HEK293 (cell line): ENCODE measurements at regions not wholly inside any gene's neighbourhood (a gene's known extent, or its start where the extent isn't known, plus 50 kb on each side); places are given as distances from the start of the nearest gene placed in this dataset.

ENCODE experiments used
- CTCF ChIA-PET: fragments of 350-600 bp; formaldehyde crosslinking; extraction: SDS; loops from one replicate; lab custom pipeline; 2021; ENCODE audit warnings: antibody characterized with exemption; lab: Yijun Ruan, JAX
- POLR2A ChIA-PET: fragments of 300-600 bp; formaldehyde crosslinking; extraction: SDS; loops from one replicate; lab custom pipeline; 2020; ENCODE audit warnings: antibody characterized with exemption, inconsistent platforms; lab: Yijun Ruan, JAX
- H3K27ac ChIP-seq: fragments of 200-500 bp; sonication (Bioruptor generic); 2 replicates; pipeline ENCODE4 v1.5.1; 2014; ENCODE audit warnings: low read depth, low read length, control low read depth, inconsistent platforms; ENCODE audit errors: extremely low read depth
- H3K36me3 ChIP-seq, 2 experiments: fragments of 200-500 bp in 1 of 2; sonication (Bioruptor generic) in 1 of 2; 1 replicate in 1 of 2; 2 replicates in 1 of 2; pipeline ENCODE4 v1.5.1; 2014 to 2017; ENCODE audit warnings: inconsistent platforms in 2 of 2, low read length in 2 of 2; ENCODE audit not compliant: control insufficient read depth in 2 of 2, insufficient read depth in 1 of 2
- H3K4me1 ChIP-seq: fragments of 200-500 bp; sonication (Bioruptor generic); 2 replicates; pipeline ENCODE4 v1.5.1; 2014; ENCODE audit warnings: mild to moderate bottlenecking, low read length, inconsistent platforms; ENCODE audit not compliant: control insufficient read depth, insufficient read depth
- H3K4me3 ChIP-seq: 2 replicates; pipeline ENCODE4 v1.5.1; 2011; ENCODE audit warnings: low read depth, mild to moderate bottlenecking, control low read depth, low read length, moderate library complexity
- H3K9me3 ChIP-seq: fragments of 200-500 bp; sonication (Bioruptor generic); 2 replicates; pipeline ENCODE4 v1.5.1; 2014; ENCODE audit warnings: low read depth, low read length, inconsistent platforms; ENCODE audit not compliant: control insufficient read depth, insufficient read depth
- AEBP2 ChIP-seq: fragments of 450-650 bp; formaldehyde crosslinking; IDR thresholded peaks from 2 replicates; pipeline ENCODE4 v1.5.1; 2016; ENCODE audit warnings: missing biosample characterization, missing genetic modification characterization, borderline replicate concordance
- ATF2 ChIP-seq: fragments of 450-650 bp; formaldehyde crosslinking; IDR thresholded peaks from 2 replicates; pipeline ENCODE4 v1.5.1; 2016; ENCODE audit warnings: missing biosample characterization, missing genetic modification characterization, low read depth
- MEIS1 ChIP-seq: sonication (generic); formaldehyde crosslinking; IDR thresholded peaks from 2 replicates; pipeline ENCODE4 v1.8.1; 2022; ENCODE audit warnings: missing genetic modification reagents, mild to moderate bottlenecking, borderline replicate concordance
- MZF1 ChIP-seq: fragments of 450-650 bp; formaldehyde crosslinking; IDR thresholded peaks from 2 replicates; pipeline ENCODE4 v1.5.1; 2017; ENCODE audit warnings: missing biosample characterization, missing genetic modification characterization, borderline replicate concordance
- PATZ1 ChIP-seq: fragments of 450-650 bp; formaldehyde crosslinking; IDR thresholded peaks from 2 replicates; pipeline ENCODE4 v1.5.1; 2016; ENCODE audit warnings: missing biosample characterization, missing genetic modification characterization
- REPIN1 ChIP-seq: fragments of 450-650 bp; formaldehyde crosslinking; IDR thresholded peaks from 2 replicates; pipeline ENCODE4 v1.5.1; 2017; ENCODE audit warnings: missing biosample characterization, missing genetic modification characterization, low read depth
- SCRT1 ChIP-seq: fragments of 450-650 bp; formaldehyde crosslinking; IDR thresholded peaks from 2 replicates; pipeline ENCODE4 v1.5.1; 2016; ENCODE audit warnings: missing biosample characterization, missing genetic modification characterization, borderline replicate concordance
- SP3 ChIP-seq: fragments of 450-650 bp; formaldehyde crosslinking; IDR thresholded peaks from 2 replicates; pipeline ENCODE4 v1.5.1; 2016; ENCODE audit warnings: missing biosample characterization, missing genetic modification characterization
- YY2 ChIP-seq: fragments of 450-650 bp; formaldehyde crosslinking; IDR thresholded peaks from 2 replicates; pipeline ENCODE4 v1.5.1; 2016; ENCODE audit warnings: missing biosample characterization, missing genetic modification characterization
- ZBTB1 ChIP-seq: fragments of 450-650 bp; formaldehyde crosslinking; IDR thresholded peaks from 2 replicates; pipeline ENCODE4 v1.5.1; 2016; ENCODE audit warnings: missing biosample characterization, missing genetic modification characterization
- ZBTB48 ChIP-seq: fragments of 450-650 bp; formaldehyde crosslinking; IDR thresholded peaks from 2 replicates; pipeline ENCODE4 v1.5.1; 2016; ENCODE audit warnings: missing biosample characterization, missing genetic modification characterization
- ZBTB8A ChIP-seq: fragments of 450-650 bp; formaldehyde crosslinking; IDR thresholded peaks from 2 replicates; pipeline ENCODE4 v1.5.1; 2016; ENCODE audit warnings: missing biosample characterization, missing genetic modification characterization
- ZFP3 ChIP-seq: fragments of 450-650 bp; formaldehyde crosslinking; IDR thresholded peaks from 2 replicates; pipeline ENCODE4 v1.5.1; 2016; ENCODE audit warnings: low read depth, missing biosample characterization, missing genetic modification characterization
- ZFP69B ChIP-seq: fragments of 450-650 bp; formaldehyde crosslinking; IDR thresholded peaks from 2 replicates; pipeline ENCODE4 v1.5.1; 2016; ENCODE audit warnings: missing biosample characterization, missing genetic modification characterization
- ZIC2 ChIP-seq: fragments of 450-650 bp; formaldehyde crosslinking; IDR thresholded peaks from 2 replicates; pipeline ENCODE4 v1.5.1; 2016; ENCODE audit warnings: missing biosample characterization, missing genetic modification characterization
- ZNF112 ChIP-seq: fragments of 450-650 bp; formaldehyde crosslinking; IDR thresholded peaks from 2 replicates; pipeline ENCODE4 v1.5.0; 2017; ENCODE audit warnings: missing biosample characterization, missing genetic modification characterization
- ZNF16 ChIP-seq: fragments of 450-650 bp; formaldehyde crosslinking; IDR thresholded peaks from 2 replicates; pipeline ENCODE4 v1.5.1; 2016; ENCODE audit warnings: low read depth, missing biosample characterization, missing genetic modification characterization
- ZNF169 ChIP-seq: fragments of 450-650 bp; formaldehyde crosslinking; IDR thresholded peaks from 2 replicates; pipeline ENCODE4 v1.5.1; 2016; ENCODE audit warnings: missing biosample characterization, missing genetic modification characterization
- ZNF239 ChIP-seq: fragments of 450-650 bp; formaldehyde crosslinking; IDR thresholded peaks from 2 replicates; pipeline ENCODE4 v1.5.1; 2016; ENCODE audit warnings: missing biosample characterization, missing genetic modification characterization
- ZNF341 ChIP-seq: fragments of 450-650 bp; formaldehyde crosslinking; IDR thresholded peaks from 2 replicates; pipeline ENCODE4; 2016; ENCODE audit warnings: low read depth, missing biosample characterization, missing genetic modification characterization
- ZNF391 ChIP-seq: fragments of 450-650 bp; formaldehyde crosslinking; IDR thresholded peaks from 2 replicates; pipeline ENCODE4 v1.5.1; 2016; ENCODE audit warnings: low read depth, missing biosample characterization, missing genetic modification characterization, borderline replicate concordance
- ZNF558 ChIP-seq: fragments of 450-650 bp; formaldehyde crosslinking; IDR thresholded peaks from 2 replicates; pipeline ENCODE4 v1.5.1; 2016; ENCODE audit warnings: missing biosample characterization, missing genetic modification characterization
- ZNF629 ChIP-seq: fragments of 450-650 bp; formaldehyde crosslinking; IDR thresholded peaks from 2 replicates; pipeline ENCODE4 v1.5.1; 2017; ENCODE audit warnings: missing biosample characterization, missing genetic modification characterization
- ZNF654 ChIP-seq: fragments of 450-650 bp; formaldehyde crosslinking; IDR thresholded peaks from 2 replicates; pipeline ENCODE4 v1.5.1; 2016; ENCODE audit warnings: low read depth, missing biosample characterization, missing genetic modification characterization
- ZNF707 ChIP-seq: fragments of 450-650 bp; formaldehyde crosslinking; IDR thresholded peaks from 2 replicates; pipeline ENCODE4 v1.5.1; 2016; ENCODE audit warnings: missing biosample characterization, missing genetic modification characterization
- ZNF785 ChIP-seq: fragments of 450-650 bp; formaldehyde crosslinking; IDR thresholded peaks from 2 replicates; pipeline ENCODE4 v1.5.1; 2016; ENCODE audit warnings: missing biosample characterization, missing genetic modification characterization
- ZSCAN16 ChIP-seq: fragments of 450-650 bp; formaldehyde crosslinking; IDR thresholded peaks from 2 replicates; pipeline ENCODE4 v1.5.1; 2016; ENCODE audit warnings: missing biosample characterization, missing genetic modification characterization
- ZSCAN30 ChIP-seq: fragments of 450-650 bp; IDR thresholded peaks from 2 replicates; pipeline ENCODE4 v1.5.1; 2018; ENCODE audit warnings: missing biosample characterization, mild to moderate bottlenecking, missing genetic modification characterization, moderate library complexity
- ZXDB ChIP-seq: fragments of 450-650 bp; formaldehyde crosslinking; IDR thresholded peaks from 2 replicates; pipeline ENCODE4 v1.5.1; 2016; ENCODE audit warnings: missing biosample characterization, missing genetic modification characterization

GRCh38 chr18:61107113-61107512 is 226.1 kb upstream of the CDH20 start:
- ChIA-PET POLR2A (no interaction called here), CTCF (interaction anchor here (0.7 kb wide), 1 partner anchor 205 kb away, joined by 4 read pairs; no protein-coding TSS in a partner anchor)
- Histone ChIP-seq H3K4me3 (no peak overlapping the region), H3K36me3 (no peaks in the 10 kb centered on the region), H3K9me3 (no peaks in the 10 kb centered on the region), H3K27ac (no peak overlapping the region), H3K4me1 (no peaks in the 10 kb centered on the region)
- no peak for TF ChIP-seq ZNF629 (tag by site-specific recombination)
- TF ChIP-seq ZBTB8A: no peak
- TF ChIP-seq ZNF785 (tag by site-specific recombination): no peak
- TF ChIP-seq ZNF558 (tag by site-specific recombination): no peak
- no peak for TF ChIP-seq PATZ1 (tag by site-specific recombination)
- TF ChIP-seq ZNF16 (tag by site-specific recombination): no peak
- TF ChIP-seq AEBP2 (tag by site-specific recombination): no peak

- Histone ChIP-seq H3K4me1 (no peaks in the 10 kb centered on the region), H3K27ac (no peak overlapping the region), H3K36me3 (no peaks in the 10 kb centered on the region), H3K9me3 (no peaks in the 10 kb centered on the region), H3K4me3 (no peak overlapping the region)
- TF ChIP-seq MEIS1 (CRISPR knock-in tag) (no peak), ZNF707 (tag by site-specific recombination) (no peak), ZNF239 (tag by site-specific recombination) (no peak), ZBTB1 (no peak), REPIN1 (tag by site-specific recombination) (no peak), MZF1 (tag by site-specific recombination) (no peak), ZNF112 (tag by site-specific recombination) (no peak)
- ChIA-PET CTCF (no interaction called here), POLR2A (no interaction called here)
These were observed 224.5 kb upstream of the CDH20 start for GRCh38 chr18:61108706-61109105.

GRCh38 chr18:61123309-61123708 is 209.9 kb upstream of the CDH20 start:
- Histone ChIP-seq H3K36me3 (no peaks in the 10 kb centered on the region), H3K4me1 (0 out of 2 replicates have a peak, but pooled peaks cover 2% of the 10 kb centered on the region), H3K9me3 (no peaks in the 10 kb centered on the region), H3K27ac (no peak overlapping the region), H3K4me3 (no peak overlapping the region)
- ChIA-PET CTCF (no interaction called here), POLR2A (no interaction called here)
- TF ChIP-seq SCRT1 (tag by site-specific recombination): no peak
- TF ChIP-seq ZNF341 (tag by site-specific recombination): no peak
- no peak for TF ChIP-seq YY2 (tag by site-specific recombination)
- TF ChIP-seq ATF2 (tag by site-specific recombination): no peak
- TF ChIP-seq SP3 (tag by site-specific recombination): no peak
- no peak for TF ChIP-seq ZFP3
- TF ChIP-seq ZNF654 (tag by site-specific recombination): no peak
- TF ChIP-seq ZSCAN30 (tag by site-specific recombination): no peak
- TF ChIP-seq ZXDB (tag by site-specific recombination): no peak
- TF ChIP-seq ZBTB48 (tag by site-specific recombination): no peak
- TF ChIP-seq ZNF169: no peak
- no peak for TF ChIP-seq ZFP69B
- TF ChIP-seq ZNF391 (tag by site-specific recombination): no peak
- no peak for TF ChIP-seq ZSCAN16
- no peak for TF ChIP-seq ZIC2 (tag by site-specific recombination)
